ENCODE measurements at regions not wholly inside any gene's neighbourhood (a gene's known extent, or its start where the extent isn't known, plus 50 kb on each side); places are given as distances from the start of the nearest gene placed in this dataset.
"Not testable (repeated sequence)": the region's sequence is repeated elsewhere in the genome, so short reads cannot be mapped to it uniquely, and the experiment has no call there.

GRCh38 chr4:116668190-116668589 is 417.2 kb downstream of the TRAM1L1 start:
- Histone ChIP-seq H3K4me3 (ENCODE audit: low read depth in 1 of 2, low read length in 2 of 2) (no peak overlapping the region), H3K27ac (ENCODE audit: low read length) (no peak overlapping the region), H3K36me3 (ENCODE audit: control insufficient read depth in 1 of 2, insufficient read depth in 2 of 2, low read length in 2 of 2) (no peaks in the 10 kb centered on the region), H3K4me1 (ENCODE audit: control insufficient read depth in 1 of 2, insufficient read depth in 2 of 2, low read length in 2 of 2) (no peaks in the 10 kb centered on the region), H3K27me3 (ENCODE audit: low read depth, low read length) (no peaks in the 10 kb centered on the region), H3K9me3 (ENCODE audit: control insufficient read depth in 1 of 2, low read length in 2 of 2) (no peaks in the 10 kb centered on the region)

GRCh38 chr4:116665716-116666115 is 419.7 kb downstream of the TRAM1L1 start:
- no peaks in the 10 kb centered on the region for H3K9me3 ChIP-seq (ENCODE audit: control insufficient read depth in 1 of 2, low read length in 2 of 2)
- no peak overlapping the region for H3K4me3 ChIP-seq (ENCODE audit: low read depth in 1 of 2, low read length in 2 of 2)
- no peaks in the 10 kb centered on the region for H3K27me3 ChIP-seq (ENCODE audit: low read depth, low read length)
- no peaks in the 10 kb centered on the region for H3K4me1 ChIP-seq (ENCODE audit: control insufficient read depth in 1 of 2, insufficient read depth in 2 of 2, low read length in 2 of 2)
- no peak overlapping the region for H3K27ac ChIP-seq (ENCODE audit: low read length)
- no peaks in the 10 kb centered on the region for H3K36me3 ChIP-seq (ENCODE audit: control insufficient read depth in 1 of 2, insufficient read depth in 2 of 2, low read length in 2 of 2)

GRCh38 chr4:116664198-116664597 is 421.2 kb downstream of the TRAM1L1 start:
- Histone ChIP-seq H3K4me3 (ENCODE audit: low read depth in 1 of 2, low read length in 2 of 2) (no peak overlapping the region), H3K27me3 (ENCODE audit: low read depth, low read length) (no peaks in the 10 kb centered on the region), H3K4me1 (ENCODE audit: control insufficient read depth in 1 of 2, insufficient read depth in 2 of 2, low read length in 2 of 2) (no peaks in the 10 kb centered on the region), H3K36me3 (ENCODE audit: control insufficient read depth in 1 of 2, insufficient read depth in 2 of 2, low read length in 2 of 2) (no peaks in the 10 kb centered on the region), H3K27ac (ENCODE audit: low read length) (no peak overlapping the region), H3K9me3 (ENCODE audit: control insufficient read depth in 1 of 2, low read length in 2 of 2) (peaks cover 0 to 6% of the 10 kb centered on the region in 2 donors)

GRCh38 chr4:116639070-116639577 is 446.3 kb downstream of the TRAM1L1 start:
- Histone ChIP-seq H3K4me1 (ENCODE audit: control insufficient read depth in 1 of 2, insufficient read depth in 2 of 2, low read length in 2 of 2) (no peaks in the 10 kb centered on the region), H3K27ac (ENCODE audit: low read length) (no peak overlapping the region), H3K36me3 (ENCODE audit: control insufficient read depth in 1 of 2, insufficient read depth in 2 of 2, low read length in 2 of 2) (no peaks in the 10 kb centered on the region), H3K4me3 (ENCODE audit: low read depth in 1 of 2, low read length in 2 of 2) (no peak overlapping the region), H3K27me3 (ENCODE audit: low read depth, low read length) (no peaks in the 10 kb centered on the region), H3K9me3 (ENCODE audit: control insufficient read depth in 1 of 2, low read length in 2 of 2) (no peaks in the 10 kb centered on the region)

- Histone ChIP-seq H3K9me3 (ENCODE audit: control insufficient read depth in 1 of 2, low read length in 2 of 2) (no peaks in the 10 kb centered on the region), H3K27ac (ENCODE audit: low read length) (no peak overlapping the region), H3K36me3 (ENCODE audit: control insufficient read depth in 1 of 2, insufficient read depth in 2 of 2, low read length in 2 of 2) (no peaks in the 10 kb centered on the region), H3K4me1 (ENCODE audit: control insufficient read depth in 1 of 2, insufficient read depth in 2 of 2, low read length in 2 of 2) (no peaks in the 10 kb centered on the region), H3K4me3 (ENCODE audit: low read depth in 1 of 2, low read length in 2 of 2) (no peak overlapping the region), H3K27me3 (ENCODE audit: low read depth, low read length) (no peaks in the 10 kb centered on the region)
These were observed 446.8 kb downstream of the TRAM1L1 start for GRCh38 chr4:116638592-116638991.

- no peaks in the 10 kb centered on the region for H3K4me1 ChIP-seq (ENCODE audit: control insufficient read depth in 1 of 2, insufficient read depth in 2 of 2, low read length in 2 of 2)
- H3K27ac ChIP-seq (ENCODE audit: low read length): no peak overlapping the region
- no peaks in the 10 kb centered on the region for H3K27me3 ChIP-seq (ENCODE audit: low read depth, low read length)
- H3K36me3 ChIP-seq (ENCODE audit: control insufficient read depth in 1 of 2, insufficient read depth in 2 of 2, low read length in 2 of 2): no peaks in the 10 kb centered on the region
- no peak overlapping the region for H3K4me3 ChIP-seq (ENCODE audit: low read depth in 1 of 2, low read length in 2 of 2)
- no peaks in the 10 kb centered on the region for H3K9me3 ChIP-seq (ENCODE audit: control insufficient read depth in 1 of 2, low read length in 2 of 2)
These were observed 448.5 kb downstream of the TRAM1L1 start for GRCh38 chr4:116636917-116637316.

- Histone ChIP-seq H3K4me3 (ENCODE audit: low read depth in 1 of 2, low read length in 2 of 2) (no peak overlapping the region), H3K36me3 (ENCODE audit: control insufficient read depth in 1 of 2, insufficient read depth in 2 of 2, low read length in 2 of 2) (no peaks in the 10 kb centered on the region), H3K9me3 (ENCODE audit: control insufficient read depth in 1 of 2, low read length in 2 of 2) (no peaks in the 10 kb centered on the region), H3K27me3 (ENCODE audit: low read depth, low read length) (no peaks in the 10 kb centered on the region), H3K4me1 (ENCODE audit: control insufficient read depth in 1 of 2, insufficient read depth in 2 of 2, low read length in 2 of 2) (no peaks in the 10 kb centered on the region), H3K27ac (ENCODE audit: low read length) (no peak overlapping the region)
These were observed 453.1 kb downstream of the TRAM1L1 start for GRCh38 chr4:116632269-116632668.

GRCh38 chr4:116628598-116628997 is 456.8 kb downstream of the TRAM1L1 start:
- H3K9me3 ChIP-seq (ENCODE audit: control insufficient read depth in 1 of 2, low read length in 2 of 2): no peaks in the 10 kb centered on the region
- no peaks in the 10 kb centered on the region for H3K27me3 ChIP-seq (ENCODE audit: low read depth, low read length)
- no peak overlapping the region for H3K27ac ChIP-seq (ENCODE audit: low read length)
- H3K36me3 ChIP-seq (ENCODE audit: control insufficient read depth in 1 of 2, insufficient read depth in 2 of 2, low read length in 2 of 2): no peaks in the 10 kb centered on the region
- H3K4me3 ChIP-seq (ENCODE audit: low read depth in 1 of 2, low read length in 2 of 2): no peak overlapping the region
- no peaks in the 10 kb centered on the region for H3K4me1 ChIP-seq (ENCODE audit: control insufficient read depth in 1 of 2, insufficient read depth in 2 of 2, low read length in 2 of 2)

- no peaks in the 10 kb centered on the region for H3K4me1 ChIP-seq (ENCODE audit: control insufficient read depth in 1 of 2, insufficient read depth in 2 of 2, low read length in 2 of 2)
- no peaks in the 10 kb centered on the region for H3K27me3 ChIP-seq (ENCODE audit: low read depth, low read length)
- no peak overlapping the region for H3K4me3 ChIP-seq (ENCODE audit: low read depth in 1 of 2, low read length in 2 of 2)
- no peaks in the 10 kb centered on the region for H3K9me3 ChIP-seq (ENCODE audit: control insufficient read depth in 1 of 2, low read length in 2 of 2)
- H3K27ac ChIP-seq (ENCODE audit: low read length): no peak overlapping the region
- H3K36me3 ChIP-seq (ENCODE audit: control insufficient read depth in 1 of 2, insufficient read depth in 2 of 2, low read length in 2 of 2): no peaks in the 10 kb centered on the region
These were observed 457.8 kb downstream of the TRAM1L1 start for GRCh38 chr4:116627545-116627944.

GRCh38 chr4:116619508-116619907 is 465.9 kb downstream of the TRAM1L1 start:
- H3K4me3 ChIP-seq (ENCODE audit: low read depth in 1 of 2, low read length in 2 of 2); H3K36me3 ChIP-seq (ENCODE audit: control insufficient read depth in 1 of 2, insufficient read depth in 2 of 2, low read length in 2 of 2); H3K27ac ChIP-seq (ENCODE audit: low read length); H3K27me3 ChIP-seq (ENCODE audit: low read depth, low read length); H3K4me1 ChIP-seq (ENCODE audit: control insufficient read depth in 1 of 2, insufficient read depth in 2 of 2, low read length in 2 of 2); H3K9me3 ChIP-seq (ENCODE audit: control insufficient read depth in 1 of 2, low read length in 2 of 2): not testable (repeated sequence)

- H3K4me1 ChIP-seq (ENCODE audit: control insufficient read depth in 1 of 2, insufficient read depth in 2 of 2, low read length in 2 of 2): no peaks in the 10 kb centered on the region
- no peaks in the 10 kb centered on the region for H3K36me3 ChIP-seq (ENCODE audit: control insufficient read depth in 1 of 2, insufficient read depth in 2 of 2, low read length in 2 of 2)
- no peaks in the 10 kb centered on the region for H3K27me3 ChIP-seq (ENCODE audit: low read depth, low read length)
- no peaks in the 10 kb centered on the region for H3K9me3 ChIP-seq (ENCODE audit: control insufficient read depth in 1 of 2, low read length in 2 of 2)
- H3K27ac ChIP-seq (ENCODE audit: low read length): no peak overlapping the region
- no peak overlapping the region for H3K4me3 ChIP-seq (ENCODE audit: low read depth in 1 of 2, low read length in 2 of 2)
These were observed 466.7 kb downstream of the TRAM1L1 start for GRCh38 chr4:116618638-116619037.

- H3K27me3 ChIP-seq (ENCODE audit: low read depth, low read length): no peaks in the 10 kb centered on the region
- H3K36me3 ChIP-seq (ENCODE audit: control insufficient read depth in 1 of 2, insufficient read depth in 2 of 2, low read length in 2 of 2): no peaks in the 10 kb centered on the region
- H3K9me3 ChIP-seq (ENCODE audit: control insufficient read depth in 1 of 2, low read length in 2 of 2): peaks cover 0 to 4% of the 10 kb centered on the region in 2 donors
- no peak overlapping the region for H3K27ac ChIP-seq (ENCODE audit: low read length)
- no peaks in the 10 kb centered on the region for H3K4me1 ChIP-seq (ENCODE audit: control insufficient read depth in 1 of 2, insufficient read depth in 2 of 2, low read length in 2 of 2)
- H3K4me3 ChIP-seq (ENCODE audit: low read depth in 1 of 2, low read length in 2 of 2): no peak overlapping the region
These were observed 482.3 kb downstream of the TRAM1L1 start for GRCh38 chr4:116603096-116603495.
